Epithelial cell of proximal tubule (primary cell): ENCODE measurements at regions not wholly inside any gene's neighbourhood (a gene's known extent, or its start where the extent isn't known, plus 50 kb on each side); places are given as distances from the start of the nearest gene placed in this dataset.

ENCODE experiments used
- DNase-seq: peaks from one replicate; pipeline ENCODE4 v3.0.0-alpha.2; 2011; ENCODE audit warnings: low read depth
- H3K4me3 ChIP-seq: 2 replicates; pipeline ENCODE4 v1.5.1; 2011; ENCODE audit warnings: low read depth, mild to moderate bottlenecking, low read length
- CTCF ChIP-seq: conservative IDR thresholded peaks from 2 replicates; pipeline ENCODE4 v1.5.1; 2012; ENCODE audit warnings: low read depth, mild to moderate bottlenecking, low read length

- no peak for TF ChIP-seq CTCF
Observed at GRCh38 chr9:86837345-86837744, 110.0 kb downstream of the GAS1 start.

DNA sequence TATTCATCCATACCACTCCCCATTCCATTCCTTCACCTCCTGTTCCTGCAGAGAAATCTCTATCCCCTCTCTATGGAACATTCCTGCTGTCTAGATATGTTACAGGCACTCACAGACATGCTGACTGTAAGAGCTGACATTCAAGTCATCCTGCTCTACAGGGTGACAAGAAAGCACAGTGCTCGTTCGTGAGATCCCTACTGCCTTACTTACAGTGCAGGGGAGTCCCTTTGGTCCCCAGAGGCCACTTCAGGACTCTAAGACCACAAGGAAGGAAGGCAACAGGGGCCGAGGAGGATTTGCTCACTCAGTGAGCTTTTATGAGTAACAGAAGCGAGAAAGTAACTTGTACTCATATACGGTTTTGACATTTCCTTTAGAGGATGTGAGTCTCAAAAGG is 110.5 kb downstream of the GAS1 start:
- H3K4me3 ChIP-seq = no peak overlapping the region
- DNase-seq = no peak
- TF ChIP-seq CTCF = no peak

More at GRCh38 chr9:86837345-86837744, 110.0 kb downstream of the GAS1 start:
- no peak overlapping the region for H3K4me3 ChIP-seq
- no peak for DNase-seq

DNA sequence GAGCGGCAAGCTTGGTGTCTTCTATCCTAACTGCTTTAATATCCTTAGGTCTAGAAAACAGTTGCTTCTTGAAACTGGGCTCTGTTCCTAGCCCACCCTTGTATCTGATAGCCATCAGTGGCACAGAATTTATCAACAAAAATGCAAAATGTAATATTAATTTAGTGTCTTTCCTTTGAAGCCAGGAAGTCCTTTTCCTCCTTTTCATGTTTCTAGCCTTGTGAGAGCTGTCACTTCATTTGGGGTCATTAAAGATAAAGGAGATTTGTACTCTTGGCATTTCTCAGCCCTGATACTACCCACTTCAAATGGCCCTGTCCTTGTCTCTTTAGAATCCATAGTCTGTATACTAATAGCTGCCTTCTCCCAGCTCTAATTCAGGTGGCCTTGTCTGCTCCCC is 111.0 kb downstream of the GAS1 start:
- TF ChIP-seq CTCF = no peak
- no peak for DNase-seq
- no peak overlapping the region for H3K4me3 ChIP-seq

DNA sequence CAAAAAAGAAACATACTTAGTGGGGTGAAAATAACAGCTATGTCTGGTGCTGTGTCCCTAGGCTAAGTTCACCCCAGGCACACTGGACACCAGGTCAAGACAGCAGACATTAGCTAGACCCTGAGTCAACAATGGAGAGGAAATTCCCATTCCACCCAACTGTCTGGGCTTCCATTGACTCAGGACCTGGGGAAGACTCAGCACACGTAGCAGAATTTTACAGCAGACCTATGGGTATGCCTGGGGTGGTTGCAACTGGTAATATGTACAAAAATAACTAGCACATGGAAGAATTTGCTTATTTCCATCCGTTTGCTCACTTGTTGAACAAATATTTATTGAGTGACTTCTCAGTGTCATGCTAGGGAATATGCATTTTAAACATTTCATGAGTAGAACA is 117.0 kb downstream of the GAS1 start:
- no peak for TF ChIP-seq CTCF
- DNase-seq = no peak
- no peak overlapping the region for H3K4me3 ChIP-seq

DNA sequence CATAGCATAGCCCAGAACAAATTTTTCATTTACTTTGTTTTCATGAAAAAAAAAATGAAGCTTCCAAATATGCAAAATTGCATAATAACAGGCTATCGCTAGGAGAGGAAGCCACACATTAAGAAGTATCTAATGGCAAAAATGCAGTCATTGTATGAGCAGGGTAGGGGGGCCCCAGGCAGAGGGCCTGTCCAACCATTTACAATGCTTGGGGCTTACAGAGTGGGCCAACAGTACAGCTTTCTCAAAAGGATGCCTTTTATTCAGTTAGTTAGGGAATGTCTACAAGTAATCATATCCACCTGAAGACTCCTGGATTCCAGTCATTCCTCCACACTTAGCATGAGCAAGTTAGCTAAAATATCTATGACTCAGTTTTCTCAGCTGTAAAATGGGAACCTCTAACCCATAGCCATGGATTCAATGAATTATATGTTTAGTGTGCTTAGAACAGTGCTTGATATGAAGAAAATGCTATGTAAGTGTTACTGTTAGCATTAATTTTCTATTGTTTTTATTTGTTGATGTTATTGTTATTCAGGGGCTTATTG is 117.7 kb downstream of the GAS1 start:
- no peak for DNase-seq
- TF ChIP-seq CTCF = no peak
- H3K4me3 ChIP-seq = no peak overlapping the region

GRCh38 chr9:86828631-86829030 is 118.7 kb downstream of the GAS1 start:
- no peak for DNase-seq
- no peak for TF ChIP-seq CTCF
- H3K4me3 ChIP-seq = no peak overlapping the region

DNA sequence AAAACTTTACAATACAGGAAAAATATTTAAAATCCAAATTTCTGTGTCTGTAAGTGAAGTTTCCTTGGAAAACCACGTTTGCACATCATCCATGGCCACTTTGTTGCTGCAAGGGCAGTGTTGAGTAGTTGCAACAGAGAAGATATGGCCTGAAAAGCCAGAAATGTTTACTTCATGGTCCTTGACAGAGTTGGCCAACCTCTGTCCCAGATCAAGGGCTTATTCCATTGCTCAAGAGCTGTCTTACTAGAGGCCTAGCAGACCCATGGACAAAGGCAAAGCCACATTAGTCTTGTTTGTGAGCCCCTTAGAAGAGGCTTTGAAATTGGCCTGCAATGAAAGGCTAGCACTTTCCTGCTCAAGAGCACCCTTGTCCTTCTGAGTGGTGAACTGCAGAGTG is 119.4 kb downstream of the GAS1 start:
- H3K4me3 ChIP-seq = no peak overlapping the region
- no peak for TF ChIP-seq CTCF
- no peak for DNase-seq
